NCI-H1436 treated with DMSO at 0.1 percent for 48 hours (cell line): ENCODE measurements at regions not wholly inside any gene's neighbourhood (a gene's known extent, or its start where the extent isn't known, plus 50 kb on each side); places are given as distances from the start of the nearest gene placed in this dataset.

Experiments used
- DNase-seq: peaks from one replicate; lab custom pipeline; 2025; lab: John Stamatoyannopoulos, UW

DNA sequence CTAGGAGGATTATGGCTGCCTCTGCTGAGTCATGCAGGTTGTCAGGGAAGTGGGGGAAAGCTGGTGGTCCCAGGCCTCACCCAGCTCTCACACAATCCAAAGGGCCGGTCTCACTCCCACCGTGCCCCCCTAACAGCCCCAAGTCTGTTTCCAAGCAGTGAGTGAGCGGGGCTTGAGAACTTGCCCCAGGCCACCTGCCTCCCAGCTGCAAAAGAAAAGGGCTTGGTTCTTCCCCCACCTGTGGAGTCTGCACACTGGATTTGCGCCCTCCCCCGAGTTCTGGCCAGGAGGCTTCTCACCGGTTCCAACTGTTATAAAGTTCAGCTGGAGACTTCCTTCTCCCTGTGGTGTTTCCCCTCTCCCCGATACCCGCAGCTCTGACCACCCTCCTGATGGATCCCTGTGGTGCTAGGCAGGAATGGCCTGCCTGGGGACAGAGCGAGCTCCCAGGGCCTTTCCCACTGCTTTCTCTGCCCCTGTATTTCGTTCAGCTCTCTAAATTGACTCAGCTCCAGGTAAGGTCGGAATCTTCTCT, 222.3 kb downstream of the BARHL2 start:
- DNase-seq, result no peak

DNA sequence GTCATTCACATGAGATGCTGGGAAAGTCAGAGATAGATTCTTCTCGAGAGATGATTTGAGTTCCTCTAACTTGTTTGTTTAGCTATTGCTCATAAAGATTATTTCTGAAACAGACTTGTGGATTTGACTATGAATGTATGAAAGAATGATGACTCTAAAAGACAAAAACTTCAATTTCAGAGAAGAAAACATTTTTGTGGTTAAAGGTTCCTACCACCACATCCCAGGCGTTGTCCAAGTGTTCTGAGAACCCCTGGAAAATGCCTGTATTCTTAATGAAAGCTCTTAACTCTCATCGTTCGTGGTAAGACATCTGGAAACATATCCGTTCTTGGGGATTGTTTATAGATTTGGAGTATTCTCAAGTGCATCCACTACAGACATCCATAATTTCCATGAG, 228.7 kb downstream of the BARHL2 start:
- no peak for DNase-seq

DNA sequence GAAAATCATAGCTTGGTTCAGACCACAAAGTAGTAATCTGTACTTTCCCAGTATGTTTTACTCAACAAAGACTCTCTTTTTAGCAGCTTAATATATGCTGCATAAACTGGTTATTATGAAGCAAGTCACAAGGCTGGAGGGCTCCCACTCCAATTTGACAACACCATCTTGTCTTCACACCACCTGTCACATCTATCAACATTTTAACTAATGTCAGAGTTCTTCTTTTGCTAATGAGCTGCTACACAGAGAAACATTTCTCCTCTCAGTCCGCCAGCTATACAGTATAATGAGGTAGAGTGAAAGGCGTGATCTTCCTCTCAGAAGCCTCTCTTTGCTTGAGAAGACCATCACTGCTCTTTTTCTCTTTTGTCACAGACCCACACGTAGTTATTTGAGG, 230.1 kb downstream of the BARHL2 start:
- DNase-seq, result no peak

DNA sequence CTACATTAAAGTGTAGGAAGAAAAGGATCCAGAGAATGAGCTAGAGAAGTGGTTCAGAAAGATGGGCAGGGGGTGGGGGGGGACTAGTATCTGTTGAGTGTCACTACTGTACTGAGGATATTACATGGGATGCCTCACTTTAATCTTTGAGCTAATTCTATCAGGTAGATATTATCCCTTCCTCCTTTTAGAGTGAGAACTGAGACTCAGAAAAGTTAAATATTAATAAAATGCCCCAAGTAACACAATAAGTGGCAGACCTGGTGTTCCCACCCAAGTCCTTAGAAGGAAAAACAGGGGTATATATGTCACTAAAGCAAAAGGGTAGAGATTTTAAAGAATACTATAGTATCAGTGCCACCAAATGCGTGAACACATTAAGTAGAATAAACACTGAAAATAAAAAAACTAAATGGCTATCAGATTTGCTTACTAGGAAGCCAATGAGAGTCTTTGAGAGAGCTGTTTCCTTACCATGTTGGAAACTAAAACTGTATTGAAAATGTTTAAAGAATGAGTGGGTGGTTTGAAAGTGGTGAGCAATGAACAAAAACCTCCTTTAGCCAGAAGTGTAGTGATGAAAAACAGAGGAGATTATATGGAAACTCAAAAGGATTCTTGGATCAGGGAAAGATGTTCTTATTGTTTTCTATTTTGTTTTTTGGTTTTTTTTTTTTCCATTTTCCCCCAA, 230.8 kb downstream of the BARHL2 start:
- no peak for DNase-seq

DNA sequence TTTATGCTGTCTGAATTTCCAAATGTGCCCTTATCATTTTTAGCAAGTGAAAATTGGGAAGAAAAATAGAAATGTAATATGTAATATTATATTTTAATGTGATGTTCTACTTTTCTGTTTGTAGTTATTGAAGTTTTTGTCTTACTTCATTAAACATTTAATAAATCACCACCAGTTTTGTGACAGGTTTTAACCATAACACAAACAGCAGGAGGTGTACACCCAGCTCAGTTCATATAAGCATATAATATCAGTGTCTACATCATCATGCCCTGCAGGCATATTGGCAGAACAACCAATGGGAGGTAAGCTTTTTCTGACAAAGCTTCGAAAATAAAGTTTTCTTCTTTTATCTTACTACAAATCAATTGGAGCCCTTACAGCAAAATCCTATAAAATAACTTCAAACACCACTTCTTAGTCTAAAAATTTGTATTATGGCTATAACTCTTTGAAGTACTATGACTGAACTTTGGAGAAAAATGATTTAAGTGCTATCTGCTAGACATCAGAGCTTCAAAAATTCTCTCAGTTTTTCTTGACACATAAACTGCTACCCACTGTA, 236.7 kb downstream of the BARHL2 start:
- no peak for DNase-seq

DNA sequence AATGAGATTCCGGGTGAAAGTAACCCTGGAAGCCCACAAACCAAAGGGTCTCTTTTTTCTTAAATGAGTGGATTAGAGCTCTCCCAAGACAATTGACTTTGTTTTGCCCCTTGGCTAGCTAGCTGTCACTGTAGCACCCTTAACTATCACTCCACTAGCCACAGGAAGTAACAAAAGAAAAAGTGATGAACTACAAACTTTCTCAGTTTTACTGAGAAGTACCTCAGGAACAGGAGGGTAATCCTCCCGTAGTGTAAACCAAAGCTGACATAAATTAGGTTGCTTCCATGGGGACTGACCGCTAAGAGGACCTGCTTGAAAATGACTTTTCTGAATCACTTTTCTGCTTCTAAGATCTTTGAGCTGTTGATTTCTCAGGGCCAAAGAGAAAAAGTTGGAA, 240.1 kb downstream of the BARHL2 start:
- DNase-seq, result no peak

DNA sequence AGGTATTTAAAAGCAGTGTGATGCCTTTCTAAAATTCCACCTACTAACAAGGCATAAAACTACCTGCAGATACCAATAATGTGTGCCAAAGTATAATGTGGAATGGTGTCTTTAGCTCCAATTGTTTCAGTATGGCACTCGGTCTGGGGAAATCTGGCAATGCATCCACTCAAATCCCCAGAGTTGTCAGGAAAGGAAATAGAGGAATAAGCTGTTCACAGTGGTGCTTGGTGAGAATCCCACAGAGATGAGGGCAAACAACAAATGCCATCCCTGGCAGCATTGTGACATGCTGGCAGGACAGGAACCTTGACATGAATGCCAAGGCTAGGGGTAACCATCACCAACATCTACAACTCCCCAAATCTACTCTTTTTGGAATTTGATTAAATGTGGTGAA, 240.7 kb downstream of the BARHL2 start:
- no peak for DNase-seq

DNA sequence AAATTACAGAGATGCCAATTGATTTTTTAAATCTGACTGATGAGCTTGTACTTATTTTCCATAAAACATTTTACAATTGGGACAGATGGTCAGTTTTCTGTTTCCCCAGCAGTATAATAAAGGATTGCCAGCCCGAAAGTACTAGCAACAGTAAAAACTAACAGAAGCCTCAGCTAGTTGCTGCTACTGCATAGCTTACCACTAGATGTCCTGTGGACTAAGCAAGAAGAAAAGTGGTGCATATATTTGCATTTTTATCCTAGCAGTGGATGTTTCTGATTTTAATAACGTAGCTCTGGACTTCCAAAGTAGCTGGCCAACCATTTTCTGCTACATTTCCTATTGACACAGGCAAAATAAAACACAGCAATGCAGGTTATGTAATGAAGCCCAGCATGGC, 241.5 kb downstream of the BARHL2 start:
- DNase-seq, result no peak

DNA sequence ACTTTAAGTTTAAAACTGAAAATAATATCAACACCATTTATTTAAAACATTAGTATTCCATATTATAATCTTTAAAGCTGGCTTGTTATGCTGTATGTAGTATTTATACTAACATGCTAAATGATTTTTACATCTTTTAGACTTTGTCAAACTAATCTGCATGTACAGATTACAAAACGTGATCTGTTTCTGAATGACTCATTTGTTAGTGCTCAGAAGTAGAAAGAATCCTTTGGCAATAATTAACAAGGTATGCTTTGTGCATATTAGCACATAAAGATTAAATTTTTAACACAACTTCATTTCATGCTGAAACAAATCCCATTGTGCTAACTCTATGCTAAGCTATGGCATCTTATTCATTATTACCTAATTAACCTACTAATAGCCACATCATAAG, 242.4 kb downstream of the BARHL2 start:
- no peak for DNase-seq

DNA sequence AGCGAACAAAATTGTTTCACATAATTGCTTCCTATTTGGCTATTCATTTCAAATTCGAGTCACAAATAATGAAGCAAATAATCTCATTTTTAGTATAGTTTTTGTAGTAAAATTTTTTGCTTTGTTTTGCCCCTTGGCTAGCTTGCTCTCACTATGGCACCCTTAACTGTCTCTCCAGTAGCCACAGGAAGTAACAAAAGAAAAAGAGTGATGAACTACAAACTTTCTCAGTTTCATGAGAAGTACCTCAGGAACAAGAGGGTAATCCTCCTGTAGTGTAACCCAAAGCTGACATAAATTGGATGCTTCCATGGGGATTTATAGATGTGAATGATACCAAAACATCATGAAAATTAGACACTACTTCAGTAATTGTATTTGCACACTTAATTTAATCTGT, 242.9 kb downstream of the BARHL2 start:
- no peak for DNase-seq

DNA sequence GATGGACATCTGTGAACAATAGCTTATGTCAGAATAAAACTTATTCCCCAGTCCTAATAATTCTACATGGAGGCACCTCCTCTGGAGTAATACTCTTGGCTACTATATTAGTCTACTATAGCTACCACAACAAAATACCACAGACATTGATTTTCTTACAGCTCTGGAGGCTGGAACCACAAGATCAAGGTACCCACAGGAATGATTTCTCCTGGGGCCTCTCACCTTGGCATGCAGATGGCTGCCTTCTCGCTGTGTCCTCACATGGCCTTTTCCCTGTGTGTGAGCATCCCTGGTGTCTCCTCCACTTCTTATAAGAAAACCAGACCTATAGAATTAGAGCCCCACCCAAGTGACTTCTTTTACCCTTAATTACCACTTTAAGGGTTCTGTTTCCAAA, 244.3 kb downstream of the BARHL2 start:
- no peak for DNase-seq

DNA sequence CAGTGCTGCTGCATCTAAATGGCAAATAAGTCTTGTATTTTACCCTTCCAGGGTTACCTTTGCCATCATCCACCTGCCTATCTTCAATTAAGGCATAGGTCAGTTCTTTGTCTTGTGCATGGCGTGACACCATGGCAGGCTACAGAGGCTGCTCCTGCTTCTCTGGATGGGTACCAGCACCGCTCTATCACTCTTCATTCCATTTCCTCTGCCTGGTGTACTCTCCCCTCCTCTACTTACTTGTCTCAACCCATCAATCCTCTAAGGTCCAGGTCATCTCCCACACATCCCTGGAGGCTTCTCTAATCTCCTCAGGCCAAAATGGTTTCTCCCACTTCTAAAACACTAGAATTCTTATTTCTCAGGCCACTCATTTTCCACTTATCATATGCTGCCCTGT, 257.5 kb downstream of the BARHL2 start:
- DNase-seq, result no peak

DNA sequence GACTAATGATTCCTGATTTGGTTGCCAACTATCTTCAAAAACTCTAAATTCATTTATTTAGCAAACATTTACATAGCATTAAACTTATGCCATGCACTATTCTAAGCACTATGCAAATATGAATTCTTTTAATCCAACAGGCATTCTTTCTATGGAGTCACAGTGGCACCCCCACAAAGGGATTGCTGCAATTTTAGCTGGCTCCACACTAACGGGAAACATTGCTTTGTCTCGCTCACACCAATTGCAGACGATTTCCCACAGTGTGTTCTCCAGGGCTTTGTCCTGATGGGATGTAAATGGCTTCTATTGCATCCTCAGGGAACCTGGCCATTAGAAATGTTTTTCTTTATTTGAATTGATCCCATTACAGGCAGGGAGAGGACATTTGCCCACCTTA, 259.1 kb downstream of the BARHL2 start:
- no peak for DNase-seq

DNA sequence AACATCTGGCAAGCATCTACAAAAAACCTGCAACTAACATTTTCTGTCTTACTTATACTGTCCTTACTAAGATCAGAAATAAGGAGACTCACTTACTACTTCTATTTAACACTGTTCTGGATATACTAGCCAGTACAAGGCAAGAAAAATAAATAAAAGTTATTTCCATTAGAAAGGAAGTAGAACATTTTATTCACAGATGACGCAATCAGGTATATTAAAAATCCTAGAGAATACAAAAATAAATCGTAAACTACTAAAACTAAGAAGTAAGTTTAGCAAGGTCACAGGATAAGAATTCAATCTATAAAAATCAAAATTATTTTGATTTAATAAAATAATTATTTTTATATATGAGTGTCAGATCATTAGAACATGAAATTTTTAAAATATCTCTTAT, 264.6 kb downstream of the BARHL2 start:
- no peak for DNase-seq

DNA sequence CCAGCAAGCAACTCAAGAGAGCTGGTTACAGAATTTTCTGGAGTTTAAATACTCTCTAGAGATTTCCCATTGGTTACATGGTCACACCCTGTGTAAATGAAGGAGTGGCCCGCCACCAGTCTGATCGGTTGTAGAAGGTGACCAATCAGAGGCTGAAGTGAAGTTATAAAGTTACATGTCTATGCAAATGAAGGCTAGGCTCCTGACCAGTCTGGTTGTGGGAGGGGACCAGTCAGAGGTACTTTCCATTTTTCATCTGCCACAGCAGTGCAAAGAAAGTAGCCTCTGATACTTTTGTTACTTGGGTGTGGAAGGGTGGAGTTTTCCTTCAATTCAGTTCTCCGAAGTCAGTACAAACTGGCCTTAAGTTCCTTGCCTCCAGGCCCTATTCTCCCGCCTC, 273.7 kb downstream of the BARHL2 start:
- no peak for DNase-seq

DNA sequence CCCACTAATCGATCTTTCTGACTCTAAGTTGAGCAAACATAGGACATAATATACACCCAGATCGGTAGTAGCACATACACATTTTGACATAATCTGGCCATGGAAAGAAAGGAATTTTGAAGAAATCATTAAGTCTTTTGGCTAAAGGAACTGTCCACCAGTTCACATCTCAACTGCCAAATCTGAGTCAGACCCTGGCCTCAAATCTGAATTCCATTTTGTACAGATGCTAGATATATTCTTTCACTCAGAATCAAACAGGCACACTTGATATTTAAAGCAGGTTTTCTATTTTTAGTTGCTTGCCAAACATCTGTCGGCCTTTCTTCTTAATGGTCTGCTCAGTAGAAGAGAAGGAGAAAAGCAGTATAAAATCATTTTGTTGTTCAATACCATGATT, 281.8 kb downstream of the BARHL2 start:
- no peak for DNase-seq

DNA sequence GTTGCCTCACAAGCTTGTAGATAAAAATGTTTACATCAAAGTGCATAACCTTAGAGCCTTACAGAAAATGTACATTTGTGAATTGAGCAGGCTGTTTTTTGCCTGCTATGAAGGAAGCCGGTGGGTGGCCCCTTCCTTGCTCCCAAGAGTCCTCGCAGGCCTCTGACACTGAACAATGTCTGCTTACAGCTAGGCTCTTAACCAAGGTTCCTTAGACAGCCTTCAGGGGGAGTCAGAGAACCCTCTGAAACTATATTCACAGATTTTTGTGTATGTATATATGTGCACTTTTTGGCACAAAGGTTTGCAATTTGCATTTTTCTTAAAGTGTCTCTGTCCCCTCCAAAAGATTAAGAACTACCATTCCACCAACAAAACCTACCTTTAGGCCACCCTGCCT, 282.6 kb downstream of the BARHL2 start:
- DNase-seq, result no peak

DNA sequence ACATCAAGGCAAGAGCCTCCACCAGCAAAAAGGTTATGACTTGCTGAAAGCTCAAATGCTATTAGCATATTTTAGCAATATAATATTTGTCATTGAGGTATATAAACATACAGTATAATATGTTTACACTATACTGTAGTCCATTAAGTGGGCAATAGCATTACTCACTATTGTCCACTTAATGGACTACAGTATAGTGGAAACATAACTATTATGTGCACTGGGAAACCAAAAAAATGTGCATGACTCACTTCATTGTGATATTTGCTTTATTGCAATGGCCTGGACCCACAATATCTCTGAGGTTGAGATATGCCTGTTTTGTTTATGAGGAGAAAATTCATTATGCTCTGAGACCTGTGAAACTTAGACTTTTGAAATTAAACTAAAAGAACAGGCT, 300.0 kb downstream of the BARHL2 start:
- DNase-seq, result no peak

DNA sequence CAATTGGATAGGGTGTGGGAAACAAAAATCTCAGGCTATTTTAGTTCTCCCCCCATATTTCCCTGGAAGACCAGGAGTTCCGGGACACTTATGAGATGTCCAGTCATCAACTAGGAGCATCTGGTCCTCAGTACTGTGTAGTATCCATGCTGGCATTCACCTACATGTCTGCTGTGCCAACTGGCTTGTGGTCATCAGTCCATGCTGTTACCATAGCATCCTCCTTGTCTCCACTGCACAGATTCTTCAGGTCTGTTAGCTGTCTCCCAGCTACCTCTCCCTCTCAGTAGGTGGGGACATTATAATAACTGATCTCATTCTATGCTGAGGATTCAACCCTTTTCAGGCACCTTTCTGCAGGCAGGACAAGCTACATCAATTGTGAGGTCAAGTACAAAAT, 302.9 kb downstream of the BARHL2 start:
- no peak for DNase-seq

DNA sequence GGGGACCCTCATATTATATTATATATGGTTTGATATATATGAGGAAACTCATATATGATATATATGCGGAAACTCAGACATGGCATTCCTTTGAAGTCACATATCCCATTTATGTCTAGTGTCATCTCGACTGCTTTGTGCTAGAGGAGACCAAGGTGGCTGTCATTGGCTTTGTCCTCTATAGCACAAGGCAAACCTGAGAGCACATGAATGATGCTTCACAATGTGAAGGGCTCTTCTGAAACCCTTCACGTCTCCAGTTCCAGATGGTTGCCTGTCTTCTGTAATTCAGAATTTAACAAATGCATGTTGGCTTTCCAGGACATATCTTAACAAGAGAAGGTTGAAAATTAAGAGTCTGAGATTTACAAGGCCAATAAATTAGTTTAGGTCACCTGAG, 303.6 kb downstream of the BARHL2 start:
- DNase-seq, result no peak

DNA sequence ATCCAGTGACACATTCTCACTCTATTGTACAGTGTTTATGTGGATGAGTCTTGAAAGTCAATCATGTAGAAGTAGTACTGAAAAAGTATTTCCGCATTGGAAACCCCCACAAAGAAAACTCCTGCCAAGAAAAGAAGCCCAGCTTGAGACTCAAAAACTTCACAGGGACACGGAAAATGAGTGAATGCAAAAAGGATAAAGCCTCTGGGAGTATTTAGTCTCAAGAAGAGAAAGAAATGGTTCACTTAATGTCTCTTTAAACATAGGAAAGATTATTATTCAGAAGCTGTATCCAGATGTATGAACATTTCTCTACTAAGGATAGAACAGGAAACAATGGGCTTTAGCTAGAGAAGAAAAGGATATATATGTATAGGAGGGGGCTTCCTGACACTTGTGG, 304.5 kb downstream of the BARHL2 start:
- DNase-seq, result no peak

DNA sequence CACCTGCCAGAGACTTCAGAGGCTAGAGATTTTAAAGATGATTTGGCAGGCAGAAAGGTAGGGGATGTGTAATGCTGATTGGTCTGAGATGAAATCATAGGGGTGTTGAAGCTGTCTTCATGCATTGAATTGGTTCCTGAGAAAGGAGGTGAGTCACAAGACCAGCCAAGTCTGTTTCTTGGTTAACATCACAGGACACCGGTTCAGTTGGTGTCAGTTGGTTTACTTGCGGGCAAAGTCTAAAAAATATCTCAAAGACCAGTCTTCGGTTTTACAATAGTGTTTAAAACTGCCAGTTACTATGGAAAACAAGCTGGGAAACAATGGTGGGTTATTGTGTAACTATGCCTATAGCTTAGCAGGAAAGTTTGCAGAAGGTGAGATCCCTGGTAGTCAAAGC, 305.9 kb downstream of the BARHL2 start:
- DNase-seq, result no peak

DNA sequence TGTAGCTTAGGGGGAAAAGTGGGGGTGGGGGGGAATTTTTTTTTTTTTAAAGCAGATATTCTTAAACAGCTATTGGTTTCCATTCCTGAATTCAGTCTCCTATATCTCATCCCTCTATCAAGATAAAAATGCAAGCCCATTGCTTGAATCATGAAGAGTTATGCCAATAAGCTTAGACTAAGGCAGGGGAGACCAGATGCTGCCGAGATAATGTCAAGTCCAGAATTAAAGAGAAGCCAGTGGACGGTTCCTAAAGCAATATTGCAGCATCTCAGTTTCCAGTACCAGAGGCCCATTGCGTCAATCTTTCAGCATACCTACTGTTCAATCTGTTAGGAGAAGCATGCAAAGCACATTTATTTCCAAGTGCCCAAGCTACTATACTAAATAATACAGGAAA, 309.4 kb downstream of the BARHL2 start:
- no peak for DNase-seq

DNA sequence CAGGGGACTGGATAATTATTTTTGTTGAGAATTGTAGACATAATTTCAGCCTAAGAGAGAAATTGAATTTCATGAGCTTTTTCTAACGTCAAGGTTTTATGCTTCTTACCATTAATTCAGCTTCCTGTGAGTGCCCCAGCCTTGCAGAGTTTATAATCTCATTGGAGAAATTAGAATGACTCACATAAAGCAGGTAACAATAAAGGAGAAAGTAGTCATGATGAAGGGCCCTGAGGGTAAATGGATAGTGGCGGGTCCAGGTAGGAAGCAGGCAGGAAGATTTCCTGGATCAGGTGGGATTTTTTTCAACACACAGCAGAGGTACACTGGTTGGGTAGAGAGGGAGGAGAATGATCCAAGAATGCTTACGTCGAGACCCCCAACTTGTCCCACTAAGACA, 311.4 kb downstream of the BARHL2 start:
- DNase-seq, result no peak
